Activated CD4-positive, alpha-beta T cell treated with anti-CD3 and anti-CD28 coated beads, Interleukin-2, amount 10 ng/mL, durations not matched to agents 24 days and 14 days (primary cell): ENCODE measurements at regions not wholly inside any gene's neighbourhood (a gene's known extent, or its start where the extent isn't known, plus 50 kb on each side); places are given as distances from the start of the nearest gene placed in this dataset.

Source experiments
- DNase-seq: peaks from one replicate; pipeline ENCODE4 v3.0.0; 2022
- H3K27ac Mint-ChIP-seq: one replicate; pipeline ENCODE4 v1.8.0; 2022; ENCODE audit warnings: mild to moderate bottlenecking, mixed read lengths
- H3K27me3 Mint-ChIP-seq: one replicate; pipeline ENCODE4 v1.8.0; 2022; ENCODE audit warnings: mixed read lengths
- H3K36me3 Mint-ChIP-seq: one replicate; pipeline ENCODE4 v1.8.0; 2022; ENCODE audit warnings: low read depth, mild to moderate bottlenecking, mixed read lengths
- H3K4me1 Mint-ChIP-seq: one replicate; pipeline ENCODE4 v1.8.0; 2021; ENCODE audit warnings: mixed read lengths
- H3K4me3 Mint-ChIP-seq: one replicate; pipeline ENCODE4 v1.8.0; 2022; ENCODE audit warnings: mild to moderate bottlenecking, moderate library complexity, mixed read lengths
- H3K9me3 Mint-ChIP-seq: one replicate; pipeline ENCODE4 v1.8.0; 2021; ENCODE audit warnings: mixed read lengths
- intact Hi-C: fragments of 100-400 bp; cut with micrococcal nuclease; formaldehyde crosslinking; loops from one replicate; pipeline ENCODE4 v1.15.1; 2023

DNA sequence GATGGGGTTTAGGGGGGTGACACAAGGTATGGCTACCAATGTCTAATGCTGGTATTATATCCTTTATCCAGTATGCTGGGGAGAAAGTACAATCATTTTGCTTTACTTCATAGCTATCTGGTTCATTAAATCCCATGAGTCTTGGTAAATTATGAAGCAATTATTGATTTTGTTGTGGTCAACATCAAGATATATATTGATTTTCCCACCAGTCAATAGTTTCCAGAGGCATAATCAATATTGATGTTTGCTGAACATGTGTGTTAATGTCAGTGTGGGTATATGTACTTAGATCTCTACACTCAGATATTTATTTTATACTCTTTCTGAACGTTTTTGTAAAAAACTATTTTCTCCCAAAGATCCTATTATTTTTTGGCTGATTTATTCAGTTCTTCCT is 155.5 kb downstream of the BACH1 start:
- H3K9me3 Mint-ChIP-seq = peaks cover 8% of the 10 kb centered on the region
- intact Hi-C loops = no loop called here
- peaks cover 9% of the 10 kb centered on the region for H3K4me1 Mint-ChIP-seq
- H3K36me3 Mint-ChIP-seq = peaks cover 6% of the 10 kb centered on the region
- H3K27me3 Mint-ChIP-seq = no peaks in the 10 kb centered on the region
- no peak overlapping the region for H3K27ac Mint-ChIP-seq
- no peak overlapping the region for H3K4me3 Mint-ChIP-seq
- no peak for DNase-seq

DNA sequence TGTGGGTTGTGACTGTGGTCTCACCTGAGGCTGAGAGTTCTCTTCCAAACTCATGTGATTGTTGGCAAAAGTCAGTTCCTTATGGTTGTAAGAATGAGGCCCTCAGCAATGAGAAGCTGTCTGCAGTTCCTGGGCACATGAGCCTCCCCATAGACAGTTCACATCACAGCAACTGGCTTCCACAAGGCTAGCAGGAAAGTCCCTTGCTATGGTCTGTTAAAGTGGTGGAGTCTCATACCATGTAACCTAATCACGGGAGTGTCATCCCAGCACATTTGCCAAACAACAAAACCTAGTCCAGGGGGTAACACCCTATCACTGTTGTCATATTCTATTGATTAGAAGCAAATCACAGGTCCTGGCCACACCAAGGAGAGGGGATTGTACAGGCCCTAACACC is 163.8 kb downstream of the BACH1 start:
- DNase-seq = no peak
- H3K4me1 Mint-ChIP-seq = no peaks in the 10 kb centered on the region
- H3K4me3 Mint-ChIP-seq = no peak overlapping the region
- intact Hi-C loops = no loop called here
- H3K36me3 Mint-ChIP-seq = no peaks in the 10 kb centered on the region
- no peak overlapping the region for H3K27ac Mint-ChIP-seq
- H3K9me3 Mint-ChIP-seq = no peaks in the 10 kb centered on the region
- no peaks in the 10 kb centered on the region for H3K27me3 Mint-ChIP-seq

DNA sequence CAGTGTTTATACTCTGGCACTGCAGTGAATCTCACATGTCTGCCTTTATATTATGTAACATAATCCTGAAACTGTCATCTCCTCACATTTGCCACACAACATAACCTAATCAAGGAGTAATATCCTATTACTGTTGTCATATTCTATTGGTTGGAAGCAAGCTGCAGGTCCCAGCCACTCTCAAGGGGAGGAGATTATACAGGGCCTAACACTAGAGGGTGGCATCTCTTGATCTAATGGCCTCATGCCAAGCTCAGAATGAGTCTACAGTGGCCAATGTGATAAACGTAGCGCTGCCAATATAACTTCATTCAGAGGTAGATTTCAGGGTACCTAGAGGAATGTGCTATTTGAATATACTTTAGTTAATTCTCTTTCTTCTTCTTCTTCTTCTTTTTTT is 166.8 kb downstream of the BACH1 start:
- Mint-ChIP-seq H3K4me3 (no peak overlapping the region), H3K36me3 (no peaks in the 10 kb centered on the region), H3K27me3 (no peaks in the 10 kb centered on the region), H3K27ac (no peak overlapping the region), H3K9me3 (no peaks in the 10 kb centered on the region), H3K4me1 (peaks cover 2% of the 10 kb centered on the region)
- intact Hi-C loops = no loop called here
- no peak for DNase-seq

DNA sequence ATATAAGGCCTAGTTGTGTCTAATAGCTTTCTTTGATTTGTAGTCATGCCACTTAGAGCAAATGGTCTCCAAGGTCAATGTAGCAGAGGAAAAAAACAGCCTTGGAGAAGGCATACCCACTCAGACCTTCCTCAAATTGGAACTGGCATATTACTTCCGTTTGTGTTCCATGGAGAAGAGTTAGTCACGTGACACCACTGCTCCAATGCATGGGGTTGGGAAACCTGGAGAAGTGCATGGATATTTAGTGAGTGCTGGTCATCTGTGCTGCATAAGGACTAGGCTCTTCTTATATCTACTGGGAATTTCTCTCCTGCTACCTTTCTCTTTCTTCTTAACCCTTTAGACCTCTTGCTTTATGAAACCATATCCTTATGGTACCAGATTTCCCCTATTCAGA is 167.8 kb downstream of the BACH1 start:
- H3K4me1 Mint-ChIP-seq = peaks cover 2% of the 10 kb centered on the region
- DNase-seq = no peak
- H3K27me3 Mint-ChIP-seq = no peaks in the 10 kb centered on the region
- no peaks in the 10 kb centered on the region for H3K9me3 Mint-ChIP-seq
- H3K4me3 Mint-ChIP-seq = no peak overlapping the region
- no peak overlapping the region for H3K27ac Mint-ChIP-seq
- no peaks in the 10 kb centered on the region for H3K36me3 Mint-ChIP-seq
- intact Hi-C loops = no loop called here

DNA sequence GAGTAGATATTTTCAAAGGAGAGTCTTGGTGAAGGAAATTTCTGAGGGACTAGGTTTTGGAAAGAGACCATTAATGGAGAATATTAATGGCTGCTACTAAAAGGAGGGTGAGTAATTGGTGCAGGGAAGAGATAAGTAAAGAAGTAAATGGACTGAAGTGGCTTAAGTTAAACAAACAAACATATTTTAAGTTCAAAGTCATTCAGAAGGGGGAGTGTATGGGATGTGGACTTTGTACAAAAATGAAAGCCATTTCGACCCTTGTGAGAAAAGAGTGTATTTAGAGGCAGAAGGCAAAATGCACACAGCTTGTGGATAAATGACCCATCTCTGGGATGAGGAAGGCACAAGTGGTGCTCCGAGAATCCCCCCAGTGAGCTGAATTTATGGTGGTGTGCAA is 171.7 kb downstream of the BACH1 start:
- H3K9me3 Mint-ChIP-seq = no peaks in the 10 kb centered on the region
- H3K4me1 Mint-ChIP-seq = peaks cover 2% of the 10 kb centered on the region
- no peak overlapping the region for H3K4me3 Mint-ChIP-seq
- no peak overlapping the region for H3K27ac Mint-ChIP-seq
- no peak for DNase-seq
- H3K27me3 Mint-ChIP-seq = no peaks in the 10 kb centered on the region
- no peaks in the 10 kb centered on the region for H3K36me3 Mint-ChIP-seq
- intact Hi-C loops = no loop called here

DNA sequence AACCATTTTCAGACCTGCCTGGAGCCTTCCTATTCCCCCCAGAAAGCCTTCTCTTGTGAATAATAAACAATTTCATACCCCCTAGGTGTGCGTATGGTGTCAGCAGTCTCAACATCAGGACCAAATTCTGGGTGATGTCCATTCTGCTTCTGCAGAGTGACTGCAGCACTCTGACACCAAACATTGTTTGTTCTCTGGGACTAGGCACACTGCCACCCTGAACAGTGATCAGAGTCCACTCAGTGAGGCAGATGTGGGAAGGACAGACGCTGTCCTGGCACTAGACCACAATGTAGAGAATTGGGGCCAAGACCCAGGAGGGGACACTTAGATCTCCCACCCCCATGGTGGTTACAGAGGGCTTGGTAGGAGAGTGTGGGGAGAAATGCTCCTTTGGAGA is 175.1 kb downstream of the BACH1 start:
- H3K36me3 Mint-ChIP-seq = no peaks in the 10 kb centered on the region
- no peak for DNase-seq
- no peak overlapping the region for H3K4me3 Mint-ChIP-seq
- intact Hi-C loops = no loop called here
- H3K4me1 Mint-ChIP-seq = peaks cover 9% of the 10 kb centered on the region
- H3K27me3 Mint-ChIP-seq = no peaks in the 10 kb centered on the region
- H3K9me3 Mint-ChIP-seq = no peaks in the 10 kb centered on the region
- H3K27ac Mint-ChIP-seq = no peak overlapping the region

DNA sequence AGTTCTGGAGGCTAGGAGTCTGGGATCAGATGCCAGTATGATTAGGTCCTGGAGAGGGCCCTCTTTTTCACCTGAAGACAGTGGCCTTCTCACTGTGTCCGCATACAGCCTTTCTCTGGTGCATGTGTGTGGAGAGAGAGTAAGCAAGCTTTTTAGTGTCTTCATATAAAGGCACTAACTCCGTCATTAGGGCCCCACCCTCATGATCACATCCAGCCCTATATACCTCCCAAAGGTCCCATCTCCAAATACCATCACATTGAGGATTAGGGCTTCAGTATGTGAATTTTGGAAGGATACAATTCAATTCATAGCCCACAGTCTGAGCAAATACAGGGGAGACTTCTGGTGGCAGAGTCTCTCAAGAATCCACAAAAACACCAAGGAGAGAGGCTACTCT is 176.6 kb downstream of the BACH1 start:
- Mint-ChIP-seq H3K9me3 (no peaks in the 10 kb centered on the region), H3K4me3 (no peak overlapping the region), H3K4me1 (peaks cover 7% of the 10 kb centered on the region), H3K27ac (no peak overlapping the region), H3K27me3 (no peaks in the 10 kb centered on the region), H3K36me3 (no peaks in the 10 kb centered on the region)
- intact Hi-C loops = no loop called here
- no peak for DNase-seq

DNA sequence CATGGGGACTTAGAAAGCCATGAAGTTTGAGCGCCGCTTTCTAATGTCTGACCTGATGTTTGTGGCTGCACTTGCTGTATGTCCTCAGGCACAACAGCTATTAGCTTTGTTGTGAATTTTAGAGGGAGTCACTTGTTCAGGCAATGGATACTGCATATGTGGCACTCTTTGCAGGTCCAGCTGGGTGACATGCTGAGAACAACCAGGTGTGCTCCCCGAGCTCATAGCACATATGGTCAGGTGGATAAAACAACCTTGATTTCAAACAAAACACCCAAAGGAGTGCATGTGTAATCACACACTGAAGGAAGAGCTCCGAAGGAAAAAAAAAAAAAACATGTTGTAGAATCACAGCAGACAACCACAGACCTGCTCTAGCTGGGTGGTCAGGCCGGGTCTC is 178.6 kb downstream of the BACH1 start:
- Mint-ChIP-seq H3K36me3 (no peaks in the 10 kb centered on the region), H3K27ac (no peak overlapping the region), H3K27me3 (no peaks in the 10 kb centered on the region), H3K9me3 (no peaks in the 10 kb centered on the region), H3K4me1 (peaks cover 7% of the 10 kb centered on the region), H3K4me3 (no peak overlapping the region)
- no peak for DNase-seq
- intact Hi-C loops = no loop called here

DNA sequence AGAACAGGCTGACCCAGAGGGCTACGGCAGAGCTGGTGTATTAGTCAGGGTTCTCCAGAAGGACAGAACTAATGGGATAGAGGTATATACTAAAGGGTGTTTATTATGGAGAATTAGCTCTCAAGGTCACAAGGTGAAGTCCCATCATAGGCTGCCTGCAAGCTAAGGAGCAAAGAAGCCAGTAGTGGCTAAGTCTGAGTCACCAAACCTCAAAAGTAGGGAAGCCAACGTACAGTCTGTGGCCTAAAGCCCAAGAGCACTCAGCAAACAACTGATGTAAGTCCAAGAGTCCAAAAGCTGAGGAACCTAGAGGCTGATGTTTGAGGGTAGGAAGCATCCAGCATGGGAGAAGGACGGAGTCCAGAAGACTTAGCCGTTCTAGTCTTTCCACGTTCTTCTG is 179.2 kb downstream of the BACH1 start:
- no peaks in the 10 kb centered on the region for H3K27me3 Mint-ChIP-seq
- H3K9me3 Mint-ChIP-seq = no peaks in the 10 kb centered on the region
- DNase-seq = no peak
- intact Hi-C loops = no loop called here
- H3K36me3 Mint-ChIP-seq = no peaks in the 10 kb centered on the region
- H3K27ac Mint-ChIP-seq = no peak overlapping the region
- H3K4me3 Mint-ChIP-seq = no peak overlapping the region
- H3K4me1 Mint-ChIP-seq = peaks cover 7% of the 10 kb centered on the region

DNA sequence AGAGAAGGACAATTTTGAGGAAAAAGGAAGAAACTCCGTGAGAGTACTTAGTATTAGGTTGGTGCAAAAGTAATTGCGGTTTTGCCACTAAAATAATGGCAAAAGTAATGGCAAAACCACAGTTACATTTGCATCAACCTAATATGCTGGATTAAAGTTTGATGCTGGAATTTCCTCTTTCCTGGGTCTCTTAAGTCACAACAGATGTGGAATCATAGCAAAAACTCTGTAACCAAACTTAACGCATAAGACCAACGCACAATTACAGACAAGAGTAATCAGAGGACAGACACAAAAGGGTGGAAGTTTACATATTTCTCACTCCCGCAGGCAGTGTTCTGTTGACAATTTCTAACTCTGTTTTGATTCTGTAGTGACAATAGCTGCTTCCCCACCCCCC is 182.4 kb downstream of the BACH1 start:
- Mint-ChIP-seq H3K4me1 (peaks cover 7% of the 10 kb centered on the region), H3K27me3 (no peaks in the 10 kb centered on the region), H3K27ac (no peak overlapping the region), H3K36me3 (no peaks in the 10 kb centered on the region), H3K4me3 (no peak overlapping the region), H3K9me3 (no peaks in the 10 kb centered on the region)
- no peak for DNase-seq
- intact Hi-C loops = no loop called here

DNA sequence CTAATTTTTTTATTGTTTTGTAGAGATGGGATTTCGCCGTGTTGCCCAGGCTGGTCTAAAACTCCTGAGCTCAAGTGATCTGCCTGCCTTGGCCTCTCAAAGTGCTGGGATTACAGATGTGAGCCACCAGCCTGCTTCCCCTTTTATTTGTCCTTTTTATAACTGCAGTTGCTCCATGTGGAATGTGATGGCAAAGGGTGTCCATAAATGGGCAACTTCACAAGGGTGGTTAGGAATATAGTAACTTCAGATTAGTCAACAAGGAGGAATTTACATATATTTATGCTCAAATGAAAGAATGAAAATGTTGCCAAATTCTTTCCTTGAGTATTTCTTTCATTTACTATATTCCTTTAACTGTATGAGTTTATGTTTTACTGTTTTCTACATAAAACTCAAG is 182.9 kb downstream of the BACH1 start:
- intact Hi-C loops = no loop called here

DNA sequence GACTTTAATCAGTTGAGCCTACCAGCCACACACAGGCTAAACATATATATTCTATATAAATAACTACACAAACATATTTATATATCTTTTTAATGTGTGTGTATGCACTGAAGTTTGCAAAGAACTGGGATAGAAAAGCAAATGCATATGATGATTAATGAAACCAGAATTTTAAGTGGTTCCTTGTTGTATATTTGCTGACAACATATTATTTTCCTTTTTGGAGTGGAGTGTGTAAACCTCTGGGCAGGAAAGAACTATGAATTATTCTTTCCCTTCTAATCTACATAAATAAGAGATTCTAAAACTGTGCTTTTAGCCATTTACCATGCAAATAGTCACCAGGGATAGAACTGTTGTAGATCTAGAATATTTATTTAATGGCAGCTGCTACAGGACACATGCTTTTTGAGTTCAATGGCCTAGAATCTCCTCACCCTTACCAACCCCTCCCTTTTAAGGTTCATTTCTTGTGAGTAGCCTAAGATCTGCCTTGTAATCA is 187.6 kb downstream of the BACH1 start:
- H3K9me3 Mint-ChIP-seq = no peaks in the 10 kb centered on the region
- H3K36me3 Mint-ChIP-seq = no peaks in the 10 kb centered on the region
- no peak overlapping the region for H3K4me3 Mint-ChIP-seq
- H3K4me1 Mint-ChIP-seq = no peaks in the 10 kb centered on the region
- no peaks in the 10 kb centered on the region for H3K27me3 Mint-ChIP-seq
- intact Hi-C loops = no loop called here
- no peak overlapping the region for H3K27ac Mint-ChIP-seq
- DNase-seq = no peak

More for the DNA sequence above, 182.9 kb downstream of the BACH1 start:
- Mint-ChIP-seq H3K36me3 (no peaks in the 10 kb centered on the region), H3K27me3 (no peaks in the 10 kb centered on the region), H3K9me3 (no peaks in the 10 kb centered on the region), H3K4me3 (no peak overlapping the region), H3K27ac (no peak overlapping the region), H3K4me1 (peaks cover 2% of the 10 kb centered on the region)
- DNase-seq = no peak
